WTC11 (cell line): ENCODE measurements at regions not wholly inside any gene's neighbourhood (a gene's known extent, or its start where the extent isn't known, plus 50 kb on each side); places are given as distances from the start of the nearest gene placed in this dataset.

Source experiments
- ATAC-seq: fragments of 200-7000 bp; cut with Tn5 transposase; 2 replicates; pipeline ENCODE4 v1.10.0; 2021; ENCODE audit warnings: mild to moderate bottlenecking, moderate library complexity
- CTCF ChIA-PET: fragments of 300-600 bp; sonication (Branson Sonifier 250); formaldehyde crosslinking; loops from one replicate; lab custom pipeline; 2021; ENCODE audit warnings: antibody characterized with exemption; lab: Charles Lee
- POLR2A ChIA-PET: fragments of 350-600 bp; sonication (Branson Sonifier 250); formaldehyde crosslinking; loops from one replicate; lab custom pipeline; 2021; ENCODE audit warnings: antibody characterized with exemption; lab: Charles Lee
- DNase-seq: peaks from one replicate; pipeline ENCODE4 v3.0.0; 2021; ENCODE audit warnings: low spot score
- H3K27ac Mint-ChIP-seq: 2 replicates; pipeline ENCODE4 v1.8.0; 2021; ENCODE audit warnings: mixed read lengths
- H3K27me3 Mint-ChIP-seq: 2 replicates; pipeline ENCODE4 v1.8.0; 2021; ENCODE audit warnings: low read depth, mild to moderate bottlenecking, moderate library complexity, mixed read lengths
- H3K36me3 Mint-ChIP-seq: 2 replicates; pipeline ENCODE4 v1.8.0; 2021; ENCODE audit warnings: mixed read lengths
- H3K4me1 Mint-ChIP-seq: 2 replicates; pipeline ENCODE4 v1.8.0; 2022; ENCODE audit warnings: mixed read lengths
- H3K4me3 Mint-ChIP-seq: 2 replicates; pipeline ENCODE4 v1.8.0; 2021; ENCODE audit warnings: mild to moderate bottlenecking, moderate library complexity, mixed read lengths
- H3K9me3 Mint-ChIP-seq: 2 replicates; pipeline ENCODE4 v1.8.0; 2021; ENCODE audit warnings: mixed read lengths
- E2F4 ChIP-seq: sonication (generic); formaldehyde crosslinking; IDR thresholded peaks from 2 replicates; pipeline ENCODE4 v1.8.1; 2022; ENCODE audit warnings: low read depth, mild to moderate bottlenecking, moderate library complexity, missing genetic modification reagents, borderline replicate concordance
- ELF4 ChIP-seq: sonication (generic); formaldehyde crosslinking; IDR thresholded peaks from 2 replicates; pipeline ENCODE4 v1.8.1; 2022; ENCODE audit warnings: low read depth, mild to moderate bottlenecking, moderate library complexity, missing genetic modification reagents
- ETV6 ChIP-seq: sonication (generic); formaldehyde crosslinking; IDR thresholded peaks from 2 replicates; pipeline ENCODE4 v1.8.1; 2022; ENCODE audit warnings: mild to moderate bottlenecking, missing genetic modification reagents
- FOXP1 ChIP-seq: sonication (generic); formaldehyde crosslinking; IDR thresholded peaks from 2 replicates; pipeline ENCODE4 v1.8.0; 2022; ENCODE audit warnings: missing genetic modification reagents, mild to moderate bottlenecking, moderate library complexity, borderline replicate concordance
- FOXP4 ChIP-seq: sonication (generic); formaldehyde crosslinking; IDR thresholded peaks from 2 replicates; pipeline ENCODE4 v1.8.0; 2022; ENCODE audit warnings: mild to moderate bottlenecking, missing genetic modification reagents
- KAT7 ChIP-seq: sonication (generic); formaldehyde crosslinking; IDR thresholded peaks from 2 replicates; pipeline ENCODE4 v1.8.1; 2023; ENCODE audit warnings: missing genetic modification reagents, mild to moderate bottlenecking, borderline replicate concordance
- MAX ChIP-seq: sonication (generic); formaldehyde crosslinking; IDR thresholded peaks from 2 replicates; pipeline ENCODE4 v1.8.0; 2022; ENCODE audit warnings: mild to moderate bottlenecking, missing genetic modification reagents
- MLX ChIP-seq: sonication (generic); formaldehyde crosslinking; IDR thresholded peaks from 2 replicates; pipeline ENCODE4 v1.8.1; 2023; ENCODE audit warnings: mild to moderate bottlenecking, missing genetic modification reagents, moderate library complexity
- MXD4 ChIP-seq: fragments of 250-450 bp; sonication (Bioruptor Pico); IDR thresholded peaks from 2 replicates; pipeline ENCODE4 v1.8.0; 2021; ENCODE audit warnings: mild to moderate bottlenecking, moderate library complexity, borderline replicate concordance
- NR2C2 ChIP-seq: sonication (generic); formaldehyde crosslinking; IDR thresholded peaks from 2 replicates; pipeline ENCODE4 v1.8.0; 2022; ENCODE audit warnings: mild to moderate bottlenecking, missing genetic modification reagents
- SOX15 ChIP-seq: fragments of 250-450 bp; sonication (Bioruptor Pico); IDR thresholded peaks from 2 replicates; pipeline ENCODE4 v1.9.0; 2021; ENCODE audit warnings: mild to moderate bottlenecking
- ZMAT4 ChIP-seq: fragments of 250-450 bp; sonication (Bioruptor Pico); IDR thresholded peaks from 2 replicates; pipeline ENCODE4 v1.9.0; 2021; ENCODE audit warnings: mild to moderate bottlenecking
- ZNF317 ChIP-seq: sonication (generic); formaldehyde crosslinking; IDR thresholded peaks from 2 replicates; pipeline ENCODE4 v1.8.1; 2023; ENCODE audit warnings: low read depth, mild to moderate bottlenecking, moderate library complexity, missing genetic modification reagents, borderline replicate concordance
- ZNF425 ChIP-seq: fragments of 250-450 bp; sonication (Bioruptor Pico); conservative IDR thresholded peaks from 2 replicates; pipeline ENCODE4 v1.9.0; 2021; ENCODE audit warnings: mild to moderate bottlenecking
- ZNF532 ChIP-seq: fragments of 250-450 bp; sonication (Bioruptor Pico); IDR thresholded peaks from 2 replicates; pipeline ENCODE4 v1.9.0; 2021; ENCODE audit warnings: mild to moderate bottlenecking, borderline replicate concordance

GRCh38 chr13:47415048-47415447 lies 518.2 kb upstream of the HTR2A start:
- POLR2A ChIA-PET: no interaction called here
- Mint-ChIP-seq H3K27ac (no peak overlapping the region), H3K4me1 (peaks cover 5% of the 10 kb centered on the region; the same call in 1 of the 2 replicates), H3K27me3 (no peaks in the 10 kb centered on the region), H3K9me3 (no peaks in the 10 kb centered on the region), H3K4me3 (no peak overlapping the region), H3K36me3 (no peaks in the 10 kb centered on the region)
- CTCF ChIA-PET: no interaction called here
- TF ChIP-seq KAT7 (CRISPR knock-in tag) (no peak), E2F4 (CRISPR knock-in tag) (no peak), ELF4 (CRISPR knock-in tag) (no peak), ZMAT4 (CRISPR knock-in tag) (no peak), ZNF425 (no peak), MAX (CRISPR knock-in tag) (no peak), ZNF532 (CRISPR knock-in tag) (no peak), ETV6 (no peak)
- DNase-seq: no peak
- ATAC-seq: no peak

GRCh38 chr13:47413526-47413925 lies 516.7 kb upstream of the HTR2A start:
- TF ChIP-seq FOXP4 (CRISPR knock-in tag) (no peak), MLX (CRISPR knock-in tag) (no peak), FOXP1 (CRISPR knock-in tag) (no peak), MXD4 (CRISPR knock-in tag) (no peak), SOX15 (no peak), NR2C2 (CRISPR knock-in tag) (no peak), ZNF317 (no peak)
- Mint-ChIP-seq H3K36me3 (no peaks in the 10 kb centered on the region), H3K27ac (no peak overlapping the region), H3K27me3 (no peaks in the 10 kb centered on the region), H3K4me1 (peaks cover 5% of the 10 kb centered on the region; the same call in 1 of the 2 replicates), H3K9me3 (no peaks in the 10 kb centered on the region), H3K4me3 (no peak overlapping the region)
- ChIA-PET POLR2A (no interaction called here), CTCF (no interaction called here)
- DNase-seq (no peak), ATAC-seq (no peak)
